ENCODE measurements at regions not wholly inside any gene's neighbourhood (a gene's known extent, or its start where the extent isn't known, plus 50 kb on each side); places are given as distances from the start of the nearest gene placed in this dataset.

GRCh38 chr15:29934251-29934650 lies 112.0 kb upstream of the TJP1 start:
- TF ChIP-seq, protein P1, sequence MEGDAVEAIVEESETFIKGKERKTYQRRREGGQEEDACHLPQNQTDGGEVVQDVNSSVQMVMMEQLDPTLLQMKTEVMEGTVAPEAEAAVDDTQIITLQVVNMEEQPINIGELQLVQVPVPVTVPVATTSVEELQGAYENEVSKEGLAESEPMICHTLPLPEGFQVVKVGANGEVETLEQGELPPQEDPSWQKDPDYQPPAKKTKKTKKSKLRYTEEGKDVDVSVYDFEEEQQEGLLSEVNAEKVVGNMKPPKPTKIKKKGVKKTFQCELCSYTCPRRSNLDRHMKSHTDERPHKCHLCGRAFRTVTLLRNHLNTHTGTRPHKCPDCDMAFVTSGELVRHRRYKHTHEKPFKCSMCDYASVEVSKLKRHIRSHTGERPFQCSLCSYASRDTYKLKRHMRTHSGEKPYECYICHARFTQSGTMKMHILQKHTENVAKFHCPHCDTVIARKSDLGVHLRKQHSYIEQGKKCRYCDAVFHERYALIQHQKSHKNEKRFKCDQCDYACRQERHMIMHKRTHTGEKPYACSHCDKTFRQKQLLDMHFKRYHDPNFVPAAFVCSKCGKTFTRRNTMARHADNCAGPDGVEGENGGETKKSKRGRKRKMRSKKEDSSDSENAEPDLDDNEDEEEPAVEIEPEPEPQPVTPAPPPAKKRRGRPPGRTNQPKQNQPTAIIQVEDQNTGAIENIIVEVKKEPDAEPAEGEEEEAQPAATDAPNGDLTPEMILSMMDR (conservative IDR thresholded peaks at IDR 0.05; ENCODE audit: low read length), result no peak
- TF ChIP-seq EZH2phosphoT487 (IDR thresholded peaks at IDR 0.05; ENCODE audit: borderline replicate concordance, low read depth, low read length), result no peak
